Fibroblast of the aortic adventitia (primary cell): ENCODE measurements at regions not wholly inside any gene's neighbourhood (a gene's known extent, or its start where the extent isn't known, plus 50 kb on each side); places are given as distances from the start of the nearest gene placed in this dataset.
A peak's percentile ranks its signal among the peaks of the same experiment; 100 is the strongest.

ENCODE experiments used
- DNase-seq: peaks from one replicate; pipeline ENCODE4 v3.0.0-alpha.2; 2010; ENCODE audit warnings: low read depth
- H3K4me3 ChIP-seq: 2 replicates; pipeline ENCODE4 v1.5.1; 2011; ENCODE audit warnings: low read depth, mild to moderate bottlenecking, control low read depth, low read length, moderate library complexity
- CTCF ChIP-seq: IDR thresholded peaks from 2 replicates; pipeline ENCODE4 v1.5.1; 2011; ENCODE audit warnings: mild to moderate bottlenecking, low read length, control low read depth, inconsistent platforms; ENCODE audit not compliant: insufficient read depth

- no peak overlapping the region for H3K4me3 ChIP-seq
- DNase-seq: no peak
- TF ChIP-seq CTCF: peak; percentile 39
These were observed 112.2 kb downstream of the MTX3 start for GRCh38 chr5:79878721-79879336.

GRCh38 chr5:79878136-79878679 is 112.9 kb downstream of the MTX3 start:
- no peak for DNase-seq
- no peak for TF ChIP-seq CTCF
- no peak overlapping the region for H3K4me3 ChIP-seq

GRCh38 chr5:79876456-79876855 is 114.6 kb downstream of the MTX3 start:
- no peak for TF ChIP-seq CTCF
- no peak overlapping the region for H3K4me3 ChIP-seq
- DNase-seq: peak; percentile 16

GRCh38 chr5:79875230-79875629 is 115.8 kb downstream of the MTX3 start:
- TF ChIP-seq CTCF: no peak
- H3K4me3 ChIP-seq: no peak overlapping the region
- DNase-seq: peak; percentile 44

GRCh38 chr5:79873187-79873586 is 117.9 kb downstream of the MTX3 start:
- no peak overlapping the region for H3K4me3 ChIP-seq
- TF ChIP-seq CTCF: no peak
- DNase-seq: no peak

GRCh38 chr5:79872291-79872690 is 118.8 kb downstream of the MTX3 start:
- no peak for DNase-seq
- H3K4me3 ChIP-seq: no peak overlapping the region
- no peak for TF ChIP-seq CTCF
